IMR-90 (cell line): ENCODE measurements at regions not wholly inside any gene's neighbourhood (a gene's known extent, or its start where the extent isn't known, plus 50 kb on each side); places are given as distances from the start of the nearest gene placed in this dataset.
"Not testable (repeated sequence)": the region's sequence is repeated elsewhere in the genome, so short reads cannot be mapped to it uniquely, and the experiment has no call there.

Experiments used
- BHLHE40 ChIP-seq: fragments of 150-350 bp; IDR thresholded peaks from 2 replicates; pipeline ENCODE4 v1.6.1; 2016; ENCODE audit warnings: mild to moderate bottlenecking, low read depth, low read length
- POLR2A ChIP-seq: IDR thresholded peaks from 2 replicates; pipeline ENCODE4 v1.6.1; 2012; ENCODE audit warnings: mild to moderate bottlenecking, low read depth, low read length
- TF ChIP-seq, protein P1 (sequence below): fragments of 150-350 bp; IDR thresholded peaks from 2 replicates; pipeline ENCODE4 v1.6.1; 2016; ENCODE audit warnings: low read depth, mild to moderate bottlenecking, low read length, moderate library complexity, borderline replicate concordance
- TF ChIP-seq, protein P2 (sequence below): conservative IDR thresholded peaks from 2 replicates; pipeline ENCODE4 v1.5.1; 2012; ENCODE audit warnings: mild to moderate bottlenecking, low read depth, low read length, improper control_type of control experiment

DNA sequence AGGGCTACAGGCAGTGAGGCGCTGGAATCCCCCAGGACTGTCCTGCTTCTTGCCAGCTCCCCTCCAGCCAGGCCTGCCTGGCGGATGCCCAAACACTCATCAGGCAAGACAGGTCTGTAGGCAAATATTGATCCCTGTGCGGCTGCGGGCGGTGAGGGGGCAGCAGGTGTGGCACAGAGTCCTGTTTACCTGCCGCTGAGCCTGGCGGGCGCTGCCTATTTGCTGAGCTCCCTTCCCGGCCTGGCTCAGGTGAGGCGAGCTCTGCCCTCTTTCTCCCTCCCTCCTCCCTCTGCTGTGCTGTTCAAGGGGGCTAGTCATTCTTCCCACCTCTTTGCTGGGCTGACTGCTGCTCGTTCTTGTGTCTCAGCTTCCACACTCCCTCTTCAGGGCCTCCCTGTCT, 71.5 kb downstream of the PROP1 start:
- TF ChIP-seq, protein P1, sequence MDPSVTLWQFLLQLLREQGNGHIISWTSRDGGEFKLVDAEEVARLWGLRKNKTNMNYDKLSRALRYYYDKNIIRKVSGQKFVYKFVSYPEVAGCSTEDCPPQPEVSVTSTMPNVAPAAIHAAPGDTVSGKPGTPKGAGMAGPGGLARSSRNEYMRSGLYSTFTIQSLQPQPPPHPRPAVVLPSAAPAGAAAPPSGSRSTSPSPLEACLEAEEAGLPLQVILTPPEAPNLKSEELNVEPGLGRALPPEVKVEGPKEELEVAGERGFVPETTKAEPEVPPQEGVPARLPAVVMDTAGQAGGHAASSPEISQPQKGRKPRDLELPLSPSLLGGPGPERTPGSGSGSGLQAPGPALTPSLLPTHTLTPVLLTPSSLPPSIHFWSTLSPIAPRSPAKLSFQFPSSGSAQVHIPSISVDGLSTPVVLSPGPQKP: not testable (repeated sequence)
- not testable (repeated sequence) for TF ChIP-seq POLR2A, BHLHE40
- TF ChIP-seq, protein P2, sequence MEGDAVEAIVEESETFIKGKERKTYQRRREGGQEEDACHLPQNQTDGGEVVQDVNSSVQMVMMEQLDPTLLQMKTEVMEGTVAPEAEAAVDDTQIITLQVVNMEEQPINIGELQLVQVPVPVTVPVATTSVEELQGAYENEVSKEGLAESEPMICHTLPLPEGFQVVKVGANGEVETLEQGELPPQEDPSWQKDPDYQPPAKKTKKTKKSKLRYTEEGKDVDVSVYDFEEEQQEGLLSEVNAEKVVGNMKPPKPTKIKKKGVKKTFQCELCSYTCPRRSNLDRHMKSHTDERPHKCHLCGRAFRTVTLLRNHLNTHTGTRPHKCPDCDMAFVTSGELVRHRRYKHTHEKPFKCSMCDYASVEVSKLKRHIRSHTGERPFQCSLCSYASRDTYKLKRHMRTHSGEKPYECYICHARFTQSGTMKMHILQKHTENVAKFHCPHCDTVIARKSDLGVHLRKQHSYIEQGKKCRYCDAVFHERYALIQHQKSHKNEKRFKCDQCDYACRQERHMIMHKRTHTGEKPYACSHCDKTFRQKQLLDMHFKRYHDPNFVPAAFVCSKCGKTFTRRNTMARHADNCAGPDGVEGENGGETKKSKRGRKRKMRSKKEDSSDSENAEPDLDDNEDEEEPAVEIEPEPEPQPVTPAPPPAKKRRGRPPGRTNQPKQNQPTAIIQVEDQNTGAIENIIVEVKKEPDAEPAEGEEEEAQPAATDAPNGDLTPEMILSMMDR: not testable (repeated sequence)
